Nephron (organoid): ENCODE measurements at regions not wholly inside any gene's neighbourhood (a gene's known extent, or its start where the extent isn't known, plus 50 kb on each side); places are given as distances from the start of the nearest gene placed in this dataset.

ENCODE experiments used
- H3K27ac Mint-ChIP-seq, 3 experiments: 2 replicates each; pipeline ENCODE4 v1.8.0; 2020; ENCODE audit warnings: mixed read lengths in 3 of 3, mild to moderate bottlenecking in 2 of 3, moderate library complexity in 1 of 3
- H3K27me3 Mint-ChIP-seq: 2 replicates; pipeline ENCODE4 v1.8.0; 2021; ENCODE audit warnings: low read depth, mild to moderate bottlenecking, moderate library complexity, mixed read lengths
- H3K36me3 Mint-ChIP-seq: 2 replicates; pipeline ENCODE4 v1.8.0; 2020; ENCODE audit warnings: low read depth, mixed read lengths
- H3K4me1 Mint-ChIP-seq: 2 replicates; pipeline ENCODE4 v1.8.0; 2020; ENCODE audit warnings: mixed read lengths
- H3K4me3 Mint-ChIP-seq, 3 experiments: 2 replicates each; pipeline ENCODE4 v1.8.0; 2020; ENCODE audit warnings: mild to moderate bottlenecking in 3 of 3, mixed read lengths in 3 of 3, moderate library complexity in 2 of 3
- H3K9me3 Mint-ChIP-seq: 2 replicates; pipeline ENCODE4 v1.8.0; 2020; ENCODE audit warnings: mixed read lengths
- CTCF ChIP-seq, 3 experiments: fragments of 200-600 bp; sonication (generic); IDR thresholded peaks; one replicate each; pipeline ENCODE4 v1.5.0; 2021; ENCODE audit warnings: antibody characterized with exemption in 3 of 3; ENCODE audit not compliant: unreplicated experiment in 3 of 3

- peaks cover 31% of the 10 kb centered on the region for H3K4me1 Mint-ChIP-seq
- H3K36me3 Mint-ChIP-seq, result no peaks in the 10 kb centered on the region
- no peak overlapping the region for H3K4me3 Mint-ChIP-seq
- no peaks in the 10 kb centered on the region for H3K27me3 Mint-ChIP-seq
- TF ChIP-seq CTCF (IDR thresholded peaks at IDR 0.05; ENCODE audit: unreplicated experiment in 3 of 3), result no peak
- H3K9me3 Mint-ChIP-seq, result no peaks in the 10 kb centered on the region
- H3K27ac Mint-ChIP-seq, result peak overlapping the region; percentile 17 to 69 (median 65)
Measured at GRCh38 chr2:19491796-19492195, 133.4 kb upstream of the OSR1 start.

GRCh38 chr2:19490846-19491435 is 132.5 kb upstream of the OSR1 start:
- Mint-ChIP-seq H3K27me3 (no peaks in the 10 kb centered on the region), H3K4me1 (peaks cover 31% of the 10 kb centered on the region), H3K9me3 (no peaks in the 10 kb centered on the region)

GRCh38 chr2:19488009-19488691 is 129.7 kb upstream of the OSR1 start:
- no peak overlapping the region for H3K4me3 Mint-ChIP-seq
- TF ChIP-seq CTCF (IDR thresholded peaks at IDR 0.05; ENCODE audit: unreplicated experiment in 3 of 3), result no peak
- no peak overlapping the region for H3K27ac Mint-ChIP-seq
- H3K4me1 Mint-ChIP-seq, result peaks cover 29% of the 10 kb centered on the region
- no peaks in the 10 kb centered on the region for H3K27me3 Mint-ChIP-seq
- H3K36me3 Mint-ChIP-seq, result no peaks in the 10 kb centered on the region
- H3K9me3 Mint-ChIP-seq, result no peaks in the 10 kb centered on the region

More at GRCh38 chr2:19490846-19491435, 132.5 kb upstream of the OSR1 start:
- TF ChIP-seq CTCF (IDR thresholded peaks at IDR 0.05; ENCODE audit: unreplicated experiment in 3 of 3), result no peak
- Mint-ChIP-seq H3K4me3 (peak overlapping the region in 2 of 3 experiments; percentile 8 to 29), H3K36me3 (no peaks in the 10 kb centered on the region), H3K27ac (peak overlapping the region; percentile 17 to 69 (median 65))

- Mint-ChIP-seq H3K27ac (no peak overlapping the region), H3K36me3 (no peaks in the 10 kb centered on the region), H3K9me3 (no peaks in the 10 kb centered on the region), H3K27me3 (peaks cover 4% of the 10 kb centered on the region), H3K4me3 (no peak overlapping the region), H3K4me1 (peaks cover 12% of the 10 kb centered on the region)
- no peak for TF ChIP-seq CTCF (IDR thresholded peaks at IDR 0.05; ENCODE audit: unreplicated experiment in 3 of 3)
Measured at GRCh38 chr2:19484736-19485135, 126.3 kb upstream of the OSR1 start.

GRCh38 chr2:19480673-19481072 is 122.2 kb upstream of the OSR1 start:
- Mint-ChIP-seq H3K4me3 (no peak overlapping the region), H3K36me3 (no peaks in the 10 kb centered on the region), H3K27ac (peak overlapping the region in 1 of 3 experiments; percentile 50), H3K9me3 (no peaks in the 10 kb centered on the region), H3K4me1 (peaks cover 21% of the 10 kb centered on the region), H3K27me3 (peaks cover 4% of the 10 kb centered on the region)
- no peak for TF ChIP-seq CTCF (IDR thresholded peaks at IDR 0.05; ENCODE audit: unreplicated experiment in 3 of 3)

- no peaks in the 10 kb centered on the region for H3K9me3 Mint-ChIP-seq
- TF ChIP-seq CTCF (IDR thresholded peaks at IDR 0.05; ENCODE audit: unreplicated experiment in 3 of 3), result no peak
- H3K36me3 Mint-ChIP-seq, result no peaks in the 10 kb centered on the region
- H3K4me1 Mint-ChIP-seq, result peaks cover 21% of the 10 kb centered on the region
- H3K27me3 Mint-ChIP-seq, result peaks cover 4% of the 10 kb centered on the region
- no peak overlapping the region for H3K4me3 Mint-ChIP-seq
- H3K27ac Mint-ChIP-seq, result peak overlapping the region in 2 of 3 experiments; percentile 49 to 50
Measured at GRCh38 chr2:19479666-19480065, 121.2 kb upstream of the OSR1 start.
